ENCODE measurements at regions not wholly inside any gene's neighbourhood (a gene's known extent, or its start where the extent isn't known, plus 50 kb on each side); places are given as distances from the start of the nearest gene placed in this dataset.

GRCh38 chr9:89746385-89747116, 141.7 kb downstream of the GADD45G start (continued):
- TF ChIP-seq EP300 (IDR thresholded peaks at IDR 0.05; ENCODE audit: borderline replicate concordance in 1 of 2, low read depth in 2 of 2, low read length in 2 of 2) (no peak), BCL11A (IDR thresholded peaks at IDR 0.05; ENCODE audit: low read depth in 2 of 2, low read length in 2 of 2) (no peak), SRF (IDR thresholded peaks at IDR 0.05; ENCODE audit: low read depth, low read length) (no peak), SIX5 (IDR thresholded peaks at IDR 0.05; ENCODE audit: low read depth, low read length) (no peak), CTBP2 (IDR thresholded peaks at IDR 0.05; ENCODE audit: borderline replicate concordance, insufficient read depth, insufficient read length, low read length) (no peak), CEBPB (IDR thresholded peaks at IDR 0.05; ENCODE audit: low read depth, low read length) (no peak), KDM4A (IDR thresholded peaks at IDR 0.05; ENCODE audit: low read depth, low read length, severe bottlenecking) (no peak), EGR1 (IDR thresholded peaks at IDR 0.05; ENCODE audit: borderline replicate concordance, low read depth, low read length) (no peak)

All from H1 (cell line).